CD14-positive monocyte (primary cell): ENCODE measurements at regions not wholly inside any gene's neighbourhood (a gene's known extent, or its start where the extent isn't known, plus 50 kb on each side); places are given as distances from the start of the nearest gene placed in this dataset.

Experiments
- DNase-seq, 3 donors: peaks; one replicate each; pipeline ENCODE4 v3.0.0-alpha.2; 2011 to 2022
- H2AFZ ChIP-seq: 2 replicates; pipeline ENCODE4 v1.6.0; 2012; ENCODE audit warnings: mild to moderate bottlenecking, low read depth, low read length, inconsistent platforms; ENCODE audit not compliant: insufficient read depth, poor library complexity, severe bottlenecking
- H3K27ac ChIP-seq, 2 donors: 1 replicate in 1 of 2; 2 replicates in 1 of 2; pipeline ENCODE4 v1.5.1; 2012 to 2013; ENCODE audit warnings: low read length in 2 of 2, control low read depth in 1 of 2, inconsistent platforms in 1 of 2, low read depth in 1 of 2, mild to moderate bottlenecking in 1 of 2
- H3K27me3 ChIP-seq, 2 donors: one replicate each; pipeline versions ENCODE4 v1.6.0 to v1.6.1; 2011 to 2013; ENCODE audit warnings: low read length in 2 of 2; ENCODE audit not compliant: control insufficient read depth in 2 of 2, insufficient read depth in 2 of 2
- H3K36me3 ChIP-seq, 2 donors: replicated peaks in 1 of 2; 1 replicate in 1 of 2; 2 replicates in 1 of 2; pipeline versions ENCODE4 v1.5.1 to v1.6.1; 2012 to 2013; ENCODE audit warnings: low read length in 2 of 2, control low read depth in 1 of 2, inconsistent platforms in 1 of 2, mild to moderate bottlenecking in 1 of 2; ENCODE audit not compliant: insufficient read depth in 2 of 2, control insufficient read depth in 1 of 2
- H3K4me1 ChIP-seq, 2 donors: 1 replicate in 1 of 2; 2 replicates in 1 of 2; pipeline versions ENCODE4 v1.5.1 to v1.6.1; 2012 to 2013; ENCODE audit warnings: low read length in 2 of 2, control low read depth in 1 of 2, inconsistent platforms in 1 of 2, mild to moderate bottlenecking in 1 of 2, moderate library complexity in 1 of 2; ENCODE audit not compliant: insufficient read depth in 2 of 2, control insufficient read depth in 1 of 2
- H3K4me2 ChIP-seq: replicated peaks from 2 replicates; pipeline ENCODE3; 2012; ENCODE audit warnings: low read length, moderate library complexity, mild to moderate bottlenecking; ENCODE audit not compliant: poor library complexity, severe bottlenecking; ENCODE audit errors: extremely low read depth
- H3K4me3 ChIP-seq, 3 experiments: fragments of 200-600 bp in 1 of 3; sonication (generic) in 1 of 3; replicated peaks in 1 of 3; 1 replicate in 2 of 3; 2 replicates in 1 of 3; pipeline ENCODE4 v1.5.1; 2011 to 2013; ENCODE audit warnings: low read length in 3 of 3, mild to moderate bottlenecking in 3 of 3, control low read depth in 2 of 3, low read depth in 2 of 3, inconsistent platforms in 1 of 3, moderate library complexity in 1 of 3
- H3K79me2 ChIP-seq: 2 replicates; pipeline ENCODE4 v1.6.0; 2012; ENCODE audit warnings: mild to moderate bottlenecking, control low read depth, inconsistent platforms, low read length, moderate library complexity; ENCODE audit not compliant: insufficient read depth
- H3K9ac ChIP-seq: 2 replicates; pipeline ENCODE4 v1.6.0; 2017; ENCODE audit warnings: low read length, mild to moderate bottlenecking; ENCODE audit not compliant: insufficient read depth, poor library complexity, severe bottlenecking
- H3K9me3 ChIP-seq, 2 donors: replicated peaks in 1 of 2; 1 replicate in 1 of 2; 2 replicates in 1 of 2; pipeline versions ENCODE4 v1.5.1 to v1.6.1; 2012 to 2013; ENCODE audit warnings: low read length in 2 of 2, control low read depth in 1 of 2; ENCODE audit not compliant: control insufficient read depth in 1 of 2, insufficient read depth in 1 of 2
- H4K20me1 ChIP-seq: 2 replicates; pipeline ENCODE4 v1.6.0; 2012; ENCODE audit warnings: mild to moderate bottlenecking, low read length, control low read depth, moderate library complexity; ENCODE audit not compliant: insufficient read depth
- H3K27ac Mint-ChIP-seq, 7 donors: one replicate each; pipeline ENCODE4 v1.8.0; 2020; ENCODE audit warnings: mild to moderate bottlenecking in 7 of 7, mixed read lengths in 7 of 7, moderate library complexity in 6 of 7, inconsistent platforms in 2 of 7
- H3K27me3 Mint-ChIP-seq, 3 donors: one replicate each; pipeline ENCODE4 v1.8.0; 2021 to 2022; ENCODE audit warnings: low read depth in 3 of 3, mild to moderate bottlenecking in 3 of 3, mixed read lengths in 3 of 3, moderate library complexity in 3 of 3, inconsistent platforms in 1 of 3
- H3K36me3 Mint-ChIP-seq, 2 donors: one replicate each; pipeline ENCODE4 v1.8.0; 2020; ENCODE audit warnings: mixed read lengths in 2 of 2, inconsistent platforms in 1 of 2, mild to moderate bottlenecking in 1 of 2
- H3K4me1 Mint-ChIP-seq: one replicate; pipeline ENCODE4 v1.8.0; 2020; ENCODE audit warnings: mild to moderate bottlenecking, mixed read lengths
- H3K4me3 Mint-ChIP-seq, 2 donors: one replicate each; pipeline ENCODE4 v1.8.0; 2020; ENCODE audit warnings: mild to moderate bottlenecking in 2 of 2, mixed read lengths in 2 of 2, moderate library complexity in 1 of 2
- H3K9me3 Mint-ChIP-seq, 7 donors: one replicate each; pipeline ENCODE4 v1.8.0; 2020 to 2022; ENCODE audit warnings: mixed read lengths in 7 of 7, mild to moderate bottlenecking in 6 of 7, moderate library complexity in 6 of 7, inconsistent platforms in 2 of 7
- WGBS: methylation state at CpG from one replicate; pipeline ENCODE4 v1.1.5; 2013; ENCODE audit warnings: missing lambda C conversion rate; ENCODE audit not compliant: insufficient coverage; 5-methylcytosine and 5-hydroxymethylcytosine counted together
- intact Hi-C, 2 donors: fragments of 100-400 bp; cut with micrococcal nuclease; formaldehyde crosslinking; loops; one replicate each; pipeline versions ENCODE4 v1.15.0 to v1.15.1; 2023
- TF ChIP-seq, protein P1 (sequence below): fragments of 200-600 bp; IDR thresholded peaks from one replicate; pipeline ENCODE4 v1.8.0; 2022; ENCODE audit warnings: antibody characterized with exemption, mild to moderate bottlenecking

DNA sequence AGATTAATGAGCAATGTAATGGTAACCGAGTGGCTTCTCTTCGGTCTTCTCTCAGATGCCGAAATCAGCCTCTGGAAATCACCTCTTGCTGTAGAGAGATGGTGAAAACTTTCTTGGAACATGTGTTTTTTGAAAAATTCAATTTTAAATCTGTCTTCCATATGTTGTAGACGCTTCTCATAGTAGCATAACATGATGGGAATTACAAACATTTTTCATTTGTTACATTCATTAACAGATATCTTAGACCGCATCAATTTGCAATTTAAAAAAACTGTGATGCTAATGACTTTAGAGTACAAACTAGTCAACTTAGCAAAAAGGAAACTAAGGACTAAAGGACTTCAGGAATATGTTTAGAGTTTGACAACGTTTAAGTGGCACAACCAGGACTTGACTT, 275.2 kb downstream of the ASXL3 start:
- H3K4me1 ChIP-seq = no peaks in the 10 kb centered on the region
- TF ChIP-seq, protein P1, sequence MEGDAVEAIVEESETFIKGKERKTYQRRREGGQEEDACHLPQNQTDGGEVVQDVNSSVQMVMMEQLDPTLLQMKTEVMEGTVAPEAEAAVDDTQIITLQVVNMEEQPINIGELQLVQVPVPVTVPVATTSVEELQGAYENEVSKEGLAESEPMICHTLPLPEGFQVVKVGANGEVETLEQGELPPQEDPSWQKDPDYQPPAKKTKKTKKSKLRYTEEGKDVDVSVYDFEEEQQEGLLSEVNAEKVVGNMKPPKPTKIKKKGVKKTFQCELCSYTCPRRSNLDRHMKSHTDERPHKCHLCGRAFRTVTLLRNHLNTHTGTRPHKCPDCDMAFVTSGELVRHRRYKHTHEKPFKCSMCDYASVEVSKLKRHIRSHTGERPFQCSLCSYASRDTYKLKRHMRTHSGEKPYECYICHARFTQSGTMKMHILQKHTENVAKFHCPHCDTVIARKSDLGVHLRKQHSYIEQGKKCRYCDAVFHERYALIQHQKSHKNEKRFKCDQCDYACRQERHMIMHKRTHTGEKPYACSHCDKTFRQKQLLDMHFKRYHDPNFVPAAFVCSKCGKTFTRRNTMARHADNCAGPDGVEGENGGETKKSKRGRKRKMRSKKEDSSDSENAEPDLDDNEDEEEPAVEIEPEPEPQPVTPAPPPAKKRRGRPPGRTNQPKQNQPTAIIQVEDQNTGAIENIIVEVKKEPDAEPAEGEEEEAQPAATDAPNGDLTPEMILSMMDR = no peak
- H2AFZ ChIP-seq = no peak overlapping the region
- WGBS = no CpG with 5 or more reads among the region's 6 CpGs
- Mint-ChIP-seq H3K27me3 (no peaks in the 10 kb centered on the region), H3K9me3 (no peaks in the 10 kb centered on the region), H3K4me1 (no peaks in the 10 kb centered on the region), H3K27ac (no peak overlapping the region), H3K4me3 (no peak overlapping the region), H3K36me3 (no peaks in the 10 kb centered on the region)
- H3K36me3 ChIP-seq = no peaks in the 10 kb centered on the region
- no peak overlapping the region for H3K9ac ChIP-seq
- no peaks in the 10 kb centered on the region for H3K27me3 ChIP-seq
- no peak overlapping the region for H3K4me2 ChIP-seq
- no peak overlapping the region for H3K27ac ChIP-seq
- no peaks in the 10 kb centered on the region for H4K20me1 ChIP-seq
- no peaks in the 10 kb centered on the region for H3K79me2 ChIP-seq
- DNase-seq = no peak
- no peak overlapping the region for H3K4me3 ChIP-seq
- intact Hi-C loops = no loop called here
- H3K9me3 ChIP-seq = no peaks in the 10 kb centered on the region

DNA sequence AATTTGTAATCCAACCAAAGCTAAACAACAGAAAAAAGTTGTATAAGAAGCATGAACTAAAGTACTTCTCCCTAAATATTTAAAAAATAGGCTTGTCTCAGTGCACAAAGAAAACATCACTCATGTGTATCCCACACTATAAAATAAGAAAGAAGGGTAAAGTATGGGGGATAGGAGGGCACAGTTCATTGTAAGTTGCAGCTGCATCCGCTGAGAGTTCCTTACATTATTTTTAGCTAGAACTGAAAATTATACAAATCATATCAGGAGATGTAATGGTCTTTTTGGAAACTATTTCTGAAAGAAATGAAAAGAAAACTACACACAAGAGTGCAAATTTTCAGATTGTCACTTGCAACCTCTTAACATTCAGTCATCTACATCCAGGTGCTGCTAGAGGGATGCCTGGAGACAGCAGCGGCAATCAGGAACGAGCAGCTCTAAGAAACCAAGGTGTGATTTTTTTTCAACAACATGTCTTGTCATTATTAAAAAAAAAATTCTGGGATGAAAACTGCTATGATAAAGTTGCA, 273.6 kb downstream of the ASXL3 start:
- no peak overlapping the region for H3K4me2 ChIP-seq

More for the DNA sequence above, 273.6 kb downstream of the ASXL3 start:
- no peak overlapping the region for H2AFZ ChIP-seq
- no peaks in the 10 kb centered on the region for H4K20me1 ChIP-seq
- H3K9me3 Mint-ChIP-seq = no peaks in the 10 kb centered on the region
- no peaks in the 10 kb centered on the region for H3K4me1 Mint-ChIP-seq
- no peaks in the 10 kb centered on the region for H3K27me3 Mint-ChIP-seq
- no peak overlapping the region for H3K4me3 Mint-ChIP-seq
- no peak overlapping the region for H3K27ac Mint-ChIP-seq
- H3K36me3 ChIP-seq = no peaks in the 10 kb centered on the region
- no peak overlapping the region for H3K4me3 ChIP-seq
- H3K4me1 ChIP-seq = no peaks in the 10 kb centered on the region
- no peak overlapping the region for H3K27ac ChIP-seq
- no CpG with 5 or more reads among the region's 3 CpGs for WGBS
- H3K27me3 ChIP-seq = no peaks in the 10 kb centered on the region
- H3K79me2 ChIP-seq = no peaks in the 10 kb centered on the region
- DNase-seq = no peak
- no peaks in the 10 kb centered on the region for H3K36me3 Mint-ChIP-seq
- TF ChIP-seq, protein P1 = no peak
- intact Hi-C loops = no loop called here
- no peaks in the 10 kb centered on the region for H3K9me3 ChIP-seq
- no peak overlapping the region for H3K9ac ChIP-seq
